NCI-H524 treated with DMSO at 0.1 percent for 48 hours (cell line): ENCODE measurements at regions not wholly inside any gene's neighbourhood (a gene's known extent, or its start where the extent isn't known, plus 50 kb on each side); places are given as distances from the start of the nearest gene placed in this dataset.

ENCODE experiments used
- DNase-seq: peaks from one replicate; lab custom pipeline; 2025; lab: John Stamatoyannopoulos, UW

DNA sequence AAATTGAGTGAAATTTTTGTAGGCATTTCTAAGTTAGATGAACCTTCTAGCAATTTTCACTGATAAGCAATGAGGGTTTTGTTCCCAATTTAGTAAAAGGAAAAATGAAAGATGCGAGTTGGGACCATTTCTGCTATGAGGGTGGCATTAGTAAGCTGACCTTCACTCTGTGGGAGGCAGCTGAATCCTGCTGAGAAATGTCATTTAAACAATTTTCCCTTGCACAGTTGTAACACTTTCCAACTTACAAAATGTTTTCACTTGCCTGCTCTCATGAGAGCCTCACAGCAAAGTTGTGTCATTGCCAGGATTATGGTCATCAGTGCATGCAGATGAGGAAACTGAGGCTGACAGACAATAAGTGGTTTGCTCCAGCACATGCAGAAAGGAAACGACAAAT, 527.7 kb downstream of the TNS1 start:
- no peak for DNase-seq

DNA sequence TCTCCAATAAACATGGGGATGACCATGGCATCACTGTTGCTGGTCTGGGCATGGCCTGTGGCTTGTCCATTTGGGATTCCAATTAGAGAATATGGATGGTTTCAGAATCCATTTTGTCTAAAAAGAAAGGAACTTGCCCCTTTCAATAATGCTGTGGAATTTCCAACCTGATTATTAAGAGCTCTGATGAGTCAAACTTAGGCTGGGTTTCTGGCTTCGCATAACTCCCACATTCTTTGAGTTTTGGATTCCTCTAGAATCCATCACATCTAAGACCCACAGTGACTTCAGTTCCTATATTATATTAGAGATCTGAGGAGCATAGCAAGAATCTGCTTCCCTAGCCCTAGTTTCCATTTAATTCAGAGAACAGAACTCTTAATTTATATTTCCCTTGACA, 531.5 kb downstream of the TNS1 start:
- no peak for DNase-seq

DNA sequence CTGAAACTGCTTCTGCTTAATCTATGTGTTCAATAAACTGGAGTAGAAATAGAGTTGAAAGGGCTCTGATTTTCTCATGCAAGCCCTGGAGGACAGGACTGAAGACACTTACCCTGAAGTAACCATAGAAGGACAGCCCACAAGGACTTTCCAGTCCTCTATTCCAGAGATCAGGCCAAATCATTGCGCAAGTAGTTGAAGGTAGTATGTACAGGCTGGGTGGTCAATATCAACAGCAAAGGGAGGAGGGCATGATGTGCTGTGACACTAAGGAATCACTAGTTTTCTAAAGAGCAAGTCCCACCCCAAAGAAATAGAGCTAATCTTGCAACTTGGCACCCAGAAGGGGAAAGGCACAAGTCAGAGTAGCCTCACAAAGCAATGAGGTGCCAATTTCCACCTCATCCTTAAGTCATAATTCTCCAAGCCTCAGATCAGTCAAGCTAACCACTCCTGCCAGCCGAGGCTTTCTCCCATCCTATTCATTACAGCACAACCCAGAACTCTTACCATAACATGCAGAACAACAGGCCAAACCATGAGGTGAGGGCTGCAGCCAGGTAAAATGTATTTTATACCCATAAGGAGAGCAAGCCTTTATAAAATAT, 533.5 kb downstream of the TNS1 start:
- no peak for DNase-seq

DNA sequence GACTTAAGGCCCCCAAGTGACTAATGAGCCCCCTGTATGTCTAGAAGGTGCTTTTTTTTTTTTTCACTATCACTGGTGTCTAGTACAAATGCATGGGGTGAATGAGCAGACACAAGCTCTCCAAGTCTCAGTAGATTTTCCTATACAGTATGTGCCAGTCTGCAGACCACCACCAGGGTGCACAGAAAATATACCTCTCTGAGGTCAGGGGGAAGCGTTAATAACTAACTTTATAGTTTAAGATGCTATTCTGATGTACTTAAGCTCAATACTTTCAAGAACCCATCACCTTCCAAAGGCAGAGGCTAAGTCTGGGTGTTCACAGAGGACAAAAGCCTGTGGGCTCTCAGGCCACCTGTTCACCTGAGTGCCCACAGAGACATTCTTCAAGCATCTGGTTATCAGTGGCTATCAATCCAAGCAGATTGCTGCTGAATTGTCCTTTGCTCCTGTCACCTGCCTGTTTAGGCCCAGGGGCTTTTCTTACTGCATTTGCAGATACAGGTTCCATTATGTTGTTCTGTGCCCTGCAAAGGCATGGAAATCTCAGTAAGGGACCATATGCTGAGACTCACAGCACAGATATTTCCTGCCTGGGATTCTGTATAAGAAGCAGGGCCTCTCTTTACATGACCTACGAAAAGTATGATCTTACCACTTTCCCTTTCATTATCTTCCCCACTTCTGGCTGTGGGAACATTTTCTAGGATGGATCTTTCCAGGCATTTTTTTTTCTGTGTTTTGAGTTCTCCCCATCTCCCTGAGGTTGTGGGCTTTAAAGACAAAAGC, 534.6 kb downstream of the TNS1 start:
- no peak for DNase-seq

DNA sequence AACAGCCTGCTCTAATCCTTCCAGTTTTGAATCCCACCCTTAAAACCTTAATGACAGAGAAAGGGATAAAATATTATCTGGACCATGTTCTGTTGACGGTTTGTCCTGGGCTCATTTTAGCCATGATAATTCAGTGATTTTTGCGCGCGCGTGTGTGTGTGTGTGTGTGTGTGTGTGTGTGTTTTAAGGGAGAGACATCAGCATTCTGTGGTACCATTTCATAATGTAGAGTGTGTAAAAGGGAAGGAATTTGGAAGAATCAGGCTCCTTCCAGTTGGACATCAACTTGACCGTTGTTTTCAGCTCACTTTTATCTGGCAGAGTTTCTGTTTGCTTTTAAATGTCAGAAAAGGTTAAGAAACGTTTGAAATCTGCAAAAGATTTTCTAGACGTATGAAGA, 535.5 kb downstream of the TNS1 start:
- no peak for DNase-seq

DNA sequence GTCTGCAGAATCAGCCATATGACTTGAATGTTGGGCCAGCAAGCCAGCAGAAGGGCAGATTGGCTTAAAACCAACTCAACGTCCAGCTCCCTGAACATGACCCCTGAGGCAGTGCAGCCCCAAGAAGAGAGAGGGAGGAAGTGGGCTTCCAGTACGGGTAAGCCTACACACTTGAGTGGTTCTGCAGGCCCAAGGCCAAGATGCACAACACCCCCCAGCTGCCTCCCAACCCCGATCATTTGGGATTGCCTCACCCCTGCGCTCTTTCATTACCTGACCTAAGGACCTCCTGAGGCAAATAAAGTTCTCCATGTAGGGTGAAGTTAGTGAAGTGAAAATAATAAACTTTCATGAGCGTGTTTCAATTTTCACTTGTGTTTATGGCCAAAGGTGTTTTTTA, 536.0 kb downstream of the TNS1 start:
- no peak for DNase-seq

DNA sequence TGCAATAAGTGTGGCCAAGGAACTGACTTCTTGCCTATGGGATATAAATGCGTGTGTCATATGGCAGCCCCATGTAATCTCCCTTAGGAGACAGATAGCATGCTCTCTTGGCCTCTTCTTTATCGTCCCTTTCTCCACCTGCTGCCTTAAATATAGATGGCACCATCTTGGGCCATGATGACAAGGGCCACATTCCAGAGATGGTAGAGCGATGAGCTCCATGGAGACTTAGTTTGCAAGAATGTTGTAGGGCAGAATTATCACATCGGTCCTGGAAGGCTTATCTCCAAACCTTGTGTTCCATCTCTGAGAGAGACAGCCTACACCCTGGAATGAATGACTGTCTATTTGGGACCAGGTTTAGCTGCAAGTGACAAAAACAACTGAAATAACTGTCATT, 536.7 kb downstream of the TNS1 start:
- no peak for DNase-seq

DNA sequence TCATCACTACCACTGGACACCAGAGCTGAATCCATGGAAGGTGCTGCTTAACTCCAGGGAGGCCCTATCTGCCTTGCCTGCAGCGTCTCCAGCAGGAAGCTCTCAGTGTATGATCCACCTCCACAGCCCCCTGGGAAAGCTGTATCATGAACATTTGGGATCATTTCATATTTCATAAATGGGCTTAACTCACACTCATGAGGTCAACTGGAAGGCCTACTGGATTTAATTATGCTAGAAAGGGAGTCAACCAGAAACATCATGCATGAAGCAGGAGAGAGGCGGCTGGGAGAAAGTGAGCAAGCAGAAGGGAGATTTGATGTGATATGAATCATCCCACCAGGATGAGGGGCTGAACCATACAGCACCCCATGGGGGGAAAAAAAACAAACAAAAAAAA, 537.7 kb downstream of the TNS1 start:
- no peak for DNase-seq

DNA sequence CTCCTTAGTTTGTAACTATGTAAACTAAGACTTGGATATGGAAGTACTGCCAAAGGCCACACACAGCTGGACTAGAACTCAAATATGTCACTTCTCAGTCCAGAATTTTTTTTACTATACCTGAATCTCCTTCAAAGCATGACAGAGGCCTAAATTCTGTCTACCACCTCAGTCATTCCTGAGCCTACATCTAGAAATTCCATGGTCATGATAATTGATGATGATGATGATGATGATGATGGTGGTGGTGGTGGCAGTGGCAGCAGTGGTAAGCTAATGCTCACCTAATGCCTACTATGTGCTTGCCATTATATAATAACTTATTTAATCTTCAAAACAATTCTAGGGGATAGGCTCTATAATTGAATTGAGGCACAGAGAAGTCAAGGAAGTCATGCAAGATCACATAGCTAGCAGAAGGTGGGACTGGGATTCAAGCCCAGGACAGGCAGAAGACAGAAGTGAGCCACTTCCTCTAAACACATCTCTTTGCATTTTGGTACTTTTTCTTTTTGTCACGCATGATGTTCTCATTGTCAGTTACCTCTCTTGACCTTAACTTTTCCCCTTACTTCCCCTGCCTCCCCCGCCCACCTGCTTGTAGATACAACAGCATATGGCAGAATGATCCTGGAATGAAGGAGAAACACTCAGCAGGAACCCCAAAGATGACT, 539.3 kb downstream of the TNS1 start:
- DNase-seq: no peak

DNA sequence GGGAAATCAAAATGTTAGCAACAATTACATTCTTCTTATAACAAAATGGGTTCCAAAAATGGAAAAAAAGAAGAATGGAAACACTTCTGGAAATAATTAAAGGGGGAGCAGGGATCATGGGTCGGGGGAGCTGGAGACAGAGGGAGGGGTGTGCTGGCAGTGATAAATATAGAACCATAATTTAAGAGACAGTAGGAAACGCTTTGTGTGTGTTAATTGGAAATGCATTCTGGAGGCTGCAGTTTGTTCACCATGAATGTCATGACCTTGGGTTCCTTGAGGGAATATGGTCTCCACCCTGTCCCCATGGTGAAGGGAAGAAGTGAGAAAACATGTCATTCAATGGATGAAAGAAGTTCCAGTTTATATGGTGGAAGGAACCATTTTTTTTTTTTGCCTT, 540.7 kb downstream of the TNS1 start:
- DNase-seq: no peak

DNA sequence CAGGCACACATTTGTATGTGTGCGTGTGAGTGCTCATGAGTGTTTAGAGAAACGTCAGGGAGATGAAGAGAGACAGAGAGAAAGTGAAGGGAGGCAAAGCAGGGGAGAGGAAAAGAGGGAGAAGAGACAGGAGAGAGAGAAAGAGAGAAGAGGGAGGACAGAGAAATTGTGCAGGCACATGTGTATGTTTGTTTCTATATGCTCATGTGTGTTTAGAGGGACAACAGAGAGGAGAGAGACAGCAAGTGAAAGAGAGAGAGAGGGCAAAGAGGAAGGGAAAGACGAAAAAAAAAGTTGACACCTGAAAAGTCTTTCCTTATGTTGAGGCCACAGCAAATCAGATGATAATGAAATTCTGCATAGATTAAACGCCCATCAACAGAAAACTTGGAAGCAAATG, 541.1 kb downstream of the TNS1 start:
- no peak for DNase-seq

DNA sequence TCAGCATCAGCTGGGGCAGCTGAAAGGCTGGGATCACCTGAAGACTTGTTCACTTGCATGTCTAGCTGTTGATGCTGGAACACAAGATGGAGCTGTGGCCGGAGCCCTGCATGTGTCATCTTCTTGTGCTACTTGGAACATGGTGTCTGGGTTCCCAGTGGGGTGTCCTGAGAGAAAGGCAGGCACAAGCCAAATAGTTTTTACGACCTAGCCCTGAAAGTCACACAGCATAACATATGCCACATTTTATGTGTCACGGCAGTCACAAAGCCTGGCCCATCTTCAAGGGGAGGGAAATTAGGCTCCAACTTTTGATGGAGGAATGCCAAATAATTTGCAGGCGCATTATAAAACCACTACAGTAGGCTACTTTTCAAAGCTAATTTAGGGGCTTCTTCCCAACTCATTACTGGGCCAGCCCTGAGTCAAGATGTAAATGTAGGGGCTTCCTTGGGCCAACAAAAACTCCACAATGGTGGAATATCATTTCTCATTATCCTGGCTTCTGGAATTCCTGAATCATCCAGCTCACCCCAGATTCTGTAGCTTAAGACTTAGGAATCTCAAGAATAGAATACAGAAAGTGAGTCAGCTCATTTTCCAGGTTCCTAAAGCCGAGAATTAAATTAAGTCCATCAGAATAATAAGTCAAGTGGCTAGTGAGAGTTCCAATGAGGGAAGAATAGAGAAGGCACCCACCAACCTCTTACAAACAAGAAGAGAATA, 543.0 kb downstream of the TNS1 start:
- no peak for DNase-seq

DNA sequence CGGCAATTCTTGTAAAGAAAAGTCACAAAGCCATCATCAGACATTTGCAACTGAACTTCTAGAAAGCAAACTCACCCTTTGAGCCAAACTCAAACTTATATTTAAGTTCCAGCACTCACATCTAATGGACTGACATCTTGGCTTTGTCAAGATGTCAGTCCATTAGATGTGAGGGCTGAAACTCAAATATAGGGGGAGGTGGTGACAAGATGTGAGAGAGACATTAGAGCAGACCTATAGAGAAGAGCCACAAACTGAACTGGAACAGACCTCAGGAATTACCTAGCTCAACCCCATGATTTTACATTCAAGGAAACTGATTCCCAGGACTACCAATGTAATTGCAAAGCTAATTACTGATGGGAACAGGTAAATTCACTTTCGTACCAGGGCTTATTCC, 543.8 kb downstream of the TNS1 start:
- no peak for DNase-seq

DNA sequence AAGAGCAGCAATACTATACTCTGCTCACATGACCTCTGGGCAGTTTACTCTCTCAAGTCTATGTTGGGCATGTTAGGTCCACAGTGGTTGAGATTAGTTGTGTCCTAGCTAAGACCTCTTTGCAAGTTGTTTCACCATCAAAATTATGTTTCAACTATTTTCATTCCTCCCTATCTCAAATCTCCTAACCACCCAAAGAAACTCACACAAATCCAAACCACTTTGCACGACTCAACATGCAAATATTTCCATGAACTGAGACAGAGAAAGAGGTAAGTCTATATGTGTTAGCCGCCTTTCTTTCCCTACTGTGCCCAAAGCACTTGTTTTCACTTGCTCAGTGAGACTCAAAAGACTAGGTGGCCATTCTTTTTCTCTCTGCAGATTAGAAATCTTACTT, 546.8 kb downstream of the TNS1 start:
- no peak for DNase-seq

DNA sequence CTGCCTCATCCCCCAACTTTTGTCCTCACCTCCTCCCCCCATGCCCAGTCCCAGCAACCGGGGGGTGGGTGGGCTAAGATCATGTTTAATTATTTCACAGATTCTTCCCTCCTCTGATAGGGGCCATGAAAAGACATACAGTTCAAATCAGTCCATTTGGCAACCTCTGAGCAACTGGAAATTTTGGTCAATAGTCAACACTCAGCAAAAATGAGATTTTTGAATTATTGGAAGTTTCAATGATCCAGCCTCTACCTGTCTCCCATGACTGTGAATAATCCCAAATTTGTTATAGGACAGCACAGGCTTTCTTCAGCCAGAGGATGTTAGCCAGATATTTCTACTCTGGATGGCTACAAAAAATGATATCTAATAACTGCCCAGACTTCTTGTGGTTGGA, 549.9 kb downstream of the TNS1 start:
- DNase-seq: no peak

DNA sequence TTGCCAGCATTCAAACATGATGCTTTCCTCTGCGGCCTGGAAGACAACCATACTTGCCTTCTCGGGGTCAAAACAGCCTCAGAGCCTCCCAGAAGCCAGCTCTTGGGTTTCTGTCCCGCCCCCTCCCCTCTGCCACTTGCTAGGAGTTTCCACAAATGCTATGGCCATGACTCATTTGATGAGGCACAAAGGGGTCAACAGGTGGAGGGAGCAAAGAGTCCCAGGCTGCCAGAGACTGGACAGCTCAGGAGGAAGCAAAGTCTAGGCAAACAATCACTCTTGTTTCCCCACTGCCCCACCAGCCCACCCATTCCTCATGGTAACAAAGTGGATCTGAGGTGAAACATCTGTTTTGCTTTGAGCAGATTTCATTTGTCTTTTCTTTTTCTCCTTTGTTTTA, 551.1 kb downstream of the TNS1 start:
- DNase-seq: no peak

DNA sequence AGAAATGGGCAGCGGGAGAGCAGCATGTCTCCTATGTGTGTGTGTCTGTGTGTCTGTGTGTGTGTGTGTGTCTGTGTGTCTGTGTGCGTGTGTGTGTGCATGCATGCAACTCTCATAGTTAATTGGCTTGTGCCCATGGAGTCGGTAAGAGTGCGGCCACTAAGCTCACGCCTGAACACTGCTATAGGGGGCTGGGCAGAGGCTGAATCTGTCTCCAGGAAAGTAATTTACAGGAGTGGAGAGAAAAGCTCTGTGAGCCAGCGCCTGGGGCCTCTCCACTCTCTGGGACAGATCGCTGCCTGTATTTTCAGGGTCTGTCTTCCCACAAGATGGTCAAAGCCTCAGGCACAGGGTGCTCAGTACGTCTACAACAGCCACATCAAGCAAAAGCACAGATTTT, 553.4 kb downstream of the TNS1 start:
- no peak for DNase-seq

DNA sequence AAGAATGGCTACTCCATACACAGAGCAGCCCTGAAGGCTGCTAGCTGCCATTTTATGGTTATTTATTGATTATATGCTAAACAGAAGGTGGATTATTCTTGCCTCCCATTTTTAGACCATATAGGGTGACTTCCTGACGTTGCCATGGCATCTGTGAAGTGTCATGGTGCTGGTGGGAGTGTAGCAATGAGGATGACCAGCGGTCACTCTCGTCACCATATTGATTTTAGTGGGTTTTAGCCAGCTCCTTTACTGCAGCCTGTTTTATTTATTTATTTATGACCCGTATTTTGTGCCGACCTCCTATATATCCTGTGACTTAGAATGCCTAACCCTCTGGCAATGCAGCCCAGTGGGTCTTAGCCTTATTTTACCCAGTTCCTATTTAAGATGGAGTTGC, 553.9 kb downstream of the TNS1 start:
- no peak for DNase-seq

DNA sequence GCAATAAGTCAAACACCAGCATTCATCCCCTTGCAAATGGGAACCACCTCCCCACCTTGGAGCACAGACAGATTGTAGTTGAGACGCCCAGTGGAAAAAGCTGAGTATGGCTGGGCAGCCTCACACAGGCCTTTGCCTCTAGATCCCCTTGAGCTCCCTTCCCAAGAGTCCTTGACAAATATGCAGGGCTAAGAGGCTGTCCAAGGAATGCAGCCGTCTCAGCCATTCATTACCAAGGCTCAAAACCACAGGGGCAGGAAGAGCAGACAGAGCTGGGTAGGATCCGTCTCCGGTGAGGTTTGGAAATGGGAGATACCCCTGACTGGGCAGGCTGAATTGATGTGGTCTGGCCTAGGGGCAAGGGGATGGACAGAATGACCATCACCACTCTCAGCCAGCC, 557.1 kb downstream of the TNS1 start:
- DNase-seq: no peak

DNA sequence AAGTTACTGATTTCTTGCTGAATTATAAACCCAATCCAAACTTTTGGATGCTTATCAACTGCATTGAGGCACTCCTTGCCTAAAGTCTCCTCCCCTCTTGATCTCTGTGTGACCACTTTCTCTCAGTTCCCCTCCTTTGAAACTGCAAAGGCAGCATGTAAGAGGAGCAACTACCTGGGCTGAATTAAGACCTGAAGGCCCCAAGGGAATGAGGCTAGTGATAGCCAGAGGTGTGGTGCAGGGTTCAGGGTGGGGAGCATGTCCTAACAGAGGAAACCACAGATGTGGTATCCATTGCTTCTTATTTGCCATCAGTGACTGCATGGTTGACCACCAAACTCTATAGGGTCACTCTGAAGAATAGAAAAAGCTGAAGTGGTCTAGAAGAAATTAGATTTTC, 557.9 kb downstream of the TNS1 start:
- DNase-seq: no peak

DNA sequence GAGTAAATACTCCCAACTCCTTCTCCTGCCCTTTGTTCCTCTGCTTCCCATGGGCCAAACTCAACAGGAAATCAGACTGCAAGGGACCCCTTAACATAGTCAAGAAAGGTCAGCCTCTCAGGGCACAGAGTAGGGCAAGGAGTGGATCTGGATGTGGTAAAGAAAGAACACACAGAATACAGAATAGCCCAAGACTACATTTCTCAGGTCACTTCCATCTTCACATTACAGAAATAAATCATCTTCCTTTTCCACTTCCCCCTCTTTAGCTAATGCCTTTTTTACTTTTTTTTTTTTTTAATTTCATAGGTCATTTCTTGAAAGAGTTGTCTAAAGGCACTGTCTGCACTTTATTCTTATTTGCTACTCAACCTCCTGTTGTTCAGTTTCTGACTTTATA, 558.3 kb downstream of the TNS1 start:
- no peak for DNase-seq

DNA sequence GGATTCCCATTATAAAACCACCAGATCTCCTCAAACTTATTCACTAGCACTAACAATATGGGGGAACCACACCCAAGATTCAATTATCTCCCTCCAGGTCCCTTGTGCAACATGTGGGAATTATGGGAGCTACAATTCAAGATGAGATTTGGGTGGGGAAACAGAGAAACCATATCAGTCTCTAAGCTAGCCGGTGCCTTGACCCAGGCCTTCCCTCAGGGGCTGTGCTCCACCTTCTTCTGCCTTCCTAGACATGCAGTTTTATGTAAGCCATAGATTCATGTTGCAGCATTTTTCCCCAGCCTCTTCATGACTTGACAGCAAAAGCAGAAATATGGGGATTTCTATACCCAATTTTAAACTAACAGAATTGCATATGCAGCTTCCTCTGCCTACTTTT, 559.2 kb downstream of the TNS1 start:
- DNase-seq: no peak

DNA sequence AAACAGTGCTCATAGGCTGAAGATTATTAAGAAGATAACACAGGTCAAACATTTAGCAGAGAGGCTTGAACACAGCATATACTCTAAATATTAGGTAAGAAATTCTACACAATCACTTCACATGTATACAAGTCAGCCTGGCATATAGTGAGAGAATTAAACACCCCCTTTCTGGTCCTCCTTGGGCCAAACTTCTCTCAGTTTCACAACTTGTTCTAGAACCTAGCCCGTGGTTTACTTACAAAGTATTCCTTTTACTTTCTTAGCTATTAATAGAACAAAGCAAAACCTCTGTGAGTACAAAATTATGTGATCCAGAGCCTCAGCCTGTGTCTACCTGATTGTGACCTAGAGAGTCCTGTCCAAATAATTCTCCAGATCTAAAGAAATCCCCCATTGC, 562.8 kb downstream of the TNS1 start:
- no peak for DNase-seq
